ENCODE measurements at regions not wholly inside any gene's neighbourhood (a gene's known extent, or its start where the extent isn't known, plus 50 kb on each side); places are given as distances from the start of the nearest gene placed in this dataset.
A peak's percentile ranks its signal among the peaks of the same experiment; 100 is the strongest.

DNA sequence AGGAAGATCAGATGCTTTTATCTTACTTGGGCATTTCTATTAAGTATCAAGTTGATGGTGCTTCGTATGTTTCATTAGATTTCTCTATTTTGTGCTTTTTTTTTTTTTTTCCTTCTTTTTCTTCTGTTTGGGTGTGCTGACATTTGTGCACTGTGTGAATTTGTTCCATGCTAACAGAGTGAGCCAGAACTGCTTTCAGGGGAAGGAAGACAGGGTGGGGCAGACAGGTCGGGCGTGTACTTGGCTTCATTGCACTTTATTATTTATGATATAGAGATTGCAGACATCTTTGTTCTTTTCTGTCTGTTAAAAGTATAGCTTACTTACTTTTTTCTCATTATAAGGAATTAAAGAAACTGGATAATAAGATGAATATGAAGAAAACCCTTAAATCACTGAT is 112.2 kb downstream of the FGF18 start:
- no peak overlapping the region for H2BK12ac ChIP-seq (ENCODE audit: low read length in 2 of 2)

DNA sequence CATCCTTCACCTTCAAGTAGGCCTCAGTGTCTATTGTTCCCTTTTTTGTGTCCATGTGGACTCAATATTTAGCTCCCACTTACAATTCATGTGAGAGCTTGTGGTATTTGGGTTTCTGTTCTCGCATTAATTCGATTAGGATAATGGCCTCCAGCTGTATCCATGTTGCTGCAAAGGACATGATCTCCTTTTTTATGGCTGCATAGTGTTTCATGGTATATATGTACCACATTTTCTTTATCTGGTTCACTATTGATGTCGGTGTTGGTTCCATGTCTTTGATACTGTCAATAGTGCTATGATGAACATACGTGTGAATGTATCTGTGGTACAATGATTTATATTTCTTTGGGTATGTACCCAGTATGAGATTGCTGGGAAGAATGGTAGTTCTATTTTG is 113.7 kb downstream of the FGF18 start:
- Histone ChIP-seq H3K4me3 (ENCODE audit: insufficient read depth in 1 of 2, low read depth in 1 of 2, low read length in 2 of 2) (no peak overlapping the region), H3K18ac (ENCODE audit: low read depth in 1 of 2, low read length in 2 of 2) (no peak overlapping the region), H3K23ac (ENCODE audit: low read length in 2 of 2) (no peak overlapping the region), H2BK15ac (ENCODE audit: low read depth, poor library complexity, severe bottlenecking) (no peak overlapping the region), H3K4ac (ENCODE audit: low read depth in 1 of 2, low read length in 2 of 2) (no peak overlapping the region), H3K27me3 (ENCODE audit: control insufficient read depth in 1 of 2, insufficient read depth in 1 of 2, low read length in 2 of 2) (no peaks in the 10 kb centered on the region), H4K91ac (ENCODE audit: low read length) (no peak overlapping the region), H3K4me1 (ENCODE audit: control insufficient read depth, insufficient read depth, low read depth, low read length) (no peaks in the 10 kb centered on the region), H3K27ac (ENCODE audit: low read length, poor library complexity, severe bottlenecking) (no peak overlapping the region), H3K9ac (ENCODE audit: low read length) (no peak overlapping the region), H3K36me3 (ENCODE audit: control insufficient read depth in 1 of 2, insufficient read depth in 2 of 2, low read depth in 1 of 2, low read length in 2 of 2) (no peaks in the 10 kb centered on the region), H2BK5ac (ENCODE audit: low read depth, low read length, poor library complexity, severe bottlenecking) (no peak overlapping the region), H2BK120ac (ENCODE audit: low read depth, low read length) (no peak overlapping the region), H2BK12ac (ENCODE audit: low read length in 2 of 2) (no peak overlapping the region), H2AK5ac (ENCODE audit: low read length, severe bottlenecking) (no peak overlapping the region), H3K4me2 (ENCODE audit: low read length, poor library complexity, severe bottlenecking) (no peak overlapping the region), H4K8ac (ENCODE audit: low read length) (no peak overlapping the region), H3K14ac (ENCODE audit: low read length in 2 of 2) (no peak overlapping the region), H2AFZ (ENCODE audit: low read depth, low read length) (no peak overlapping the region), H3K9me3 (ENCODE audit: control insufficient read depth, low read length) (no peaks in the 10 kb centered on the region), H3K79me1 (replicated peaks; ENCODE audit: low read length, poor library complexity, severe bottlenecking) (no peaks in the 10 kb centered on the region)
- 100% methylated on average over 4 of the region's 4 CpGs for WGBS
- DNase-seq = no peak

More for the DNA sequence above, 112.2 kb downstream of the FGF18 start:
- Histone ChIP-seq H3K18ac (ENCODE audit: low read depth in 1 of 2, low read length in 2 of 2) (no peak overlapping the region), H3K4ac (ENCODE audit: low read depth in 1 of 2, low read length in 2 of 2) (no peak overlapping the region), H3K14ac (ENCODE audit: low read length in 2 of 2) (no peak overlapping the region), H4K8ac (ENCODE audit: low read length) (no peak overlapping the region), H3K36me3 (ENCODE audit: control insufficient read depth in 1 of 2, insufficient read depth in 2 of 2, low read depth in 1 of 2, low read length in 2 of 2) (no peaks in the 10 kb centered on the region), H3K27ac (ENCODE audit: low read length, poor library complexity, severe bottlenecking) (no peak overlapping the region), H2BK120ac (ENCODE audit: low read depth, low read length) (no peak overlapping the region), H3K9me3 (ENCODE audit: control insufficient read depth, low read length) (no peaks in the 10 kb centered on the region), H3K79me1 (replicated peaks; ENCODE audit: low read length, poor library complexity, severe bottlenecking) (no peaks in the 10 kb centered on the region), H3K27me3 (ENCODE audit: control insufficient read depth in 1 of 2, insufficient read depth in 1 of 2, low read length in 2 of 2) (no peaks in the 10 kb centered on the region), H2AK5ac (ENCODE audit: low read length, severe bottlenecking) (no peak overlapping the region), H4K91ac (ENCODE audit: low read length) (no peak overlapping the region), H3K4me1 (ENCODE audit: control insufficient read depth, insufficient read depth, low read depth, low read length) (no peaks in the 10 kb centered on the region), H2BK5ac (ENCODE audit: low read depth, low read length, poor library complexity, severe bottlenecking) (no peak overlapping the region), H3K4me2 (ENCODE audit: low read length, poor library complexity, severe bottlenecking) (no peak overlapping the region), H2AFZ (ENCODE audit: low read depth, low read length) (no peak overlapping the region), H3K4me3 (ENCODE audit: insufficient read depth in 1 of 2, low read depth in 1 of 2, low read length in 2 of 2) (no peak overlapping the region), H3K23ac (ENCODE audit: low read length in 2 of 2) (no peak overlapping the region), H2BK15ac (ENCODE audit: low read depth, poor library complexity, severe bottlenecking) (no peak overlapping the region), H3K9ac (ENCODE audit: low read length) (no peak overlapping the region)
- no peak for DNase-seq
- 89% methylated on average over 1 of the region's 3 CpGs for WGBS

DNA sequence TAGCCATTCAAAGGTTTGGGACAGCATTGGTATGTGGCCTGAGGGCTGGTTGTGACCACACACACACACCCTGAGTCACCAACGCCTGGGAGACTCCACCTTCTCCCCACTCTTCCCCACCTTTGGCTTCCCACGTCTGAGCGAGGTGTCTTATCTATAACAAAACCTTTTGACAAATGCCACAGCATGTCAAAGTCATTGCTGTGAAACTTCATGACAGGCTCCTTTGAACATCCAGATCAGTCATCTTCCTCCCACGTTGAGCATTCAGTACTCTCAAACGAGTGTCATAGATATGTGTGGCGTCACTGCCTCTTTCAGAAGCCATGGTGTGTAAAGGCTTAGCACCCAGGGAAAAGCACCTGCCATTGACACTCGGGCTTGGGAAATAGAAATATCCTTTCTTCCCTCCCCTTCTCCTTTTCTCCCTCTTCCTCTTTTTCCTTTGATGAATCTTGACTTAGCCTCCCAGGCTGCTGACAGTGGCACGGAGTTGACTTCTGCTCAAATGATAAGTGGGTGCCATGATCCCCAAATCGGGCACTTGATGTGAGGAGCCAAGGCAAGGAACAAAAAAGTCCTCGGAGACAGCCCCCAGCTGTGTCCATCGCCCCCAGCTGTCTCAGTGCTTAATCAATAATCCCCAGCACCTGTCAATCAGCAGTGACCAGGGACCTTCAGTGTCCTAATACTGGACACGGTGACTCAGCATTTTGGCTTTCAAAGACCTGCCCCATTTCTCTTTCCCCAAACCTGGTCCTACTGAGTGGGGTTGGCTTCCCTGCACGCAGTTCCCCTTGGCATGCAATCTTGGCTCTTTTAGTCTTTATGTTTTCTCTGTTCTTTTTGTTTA is 114.8 kb downstream of the FGF18 start:
- H3K79me1 ChIP-seq (replicated peaks; ENCODE audit: low read length, poor library complexity, severe bottlenecking) = no peaks in the 10 kb centered on the region
- no peak overlapping the region for H3K27ac ChIP-seq (ENCODE audit: low read length, poor library complexity, severe bottlenecking)
- no peak overlapping the region for H2AK5ac ChIP-seq (ENCODE audit: low read length, severe bottlenecking)
- no peak overlapping the region for H3K4me2 ChIP-seq (ENCODE audit: low read length, poor library complexity, severe bottlenecking)
- H3K4me3 ChIP-seq (ENCODE audit: insufficient read depth in 1 of 2, low read depth in 1 of 2, low read length in 2 of 2) = no peak overlapping the region
- H3K23ac ChIP-seq (ENCODE audit: low read length in 2 of 2) = no peak overlapping the region
- H2BK15ac ChIP-seq (ENCODE audit: low read depth, poor library complexity, severe bottlenecking) = peak overlapping the region; percentile 36
- H2BK120ac ChIP-seq (ENCODE audit: low read depth, low read length) = no peak overlapping the region
- H3K36me3 ChIP-seq (ENCODE audit: control insufficient read depth in 1 of 2, insufficient read depth in 2 of 2, low read depth in 1 of 2, low read length in 2 of 2) = no peaks in the 10 kb centered on the region
- no peak overlapping the region for H2AFZ ChIP-seq (ENCODE audit: low read depth, low read length)
- no peak overlapping the region for H3K4ac ChIP-seq (ENCODE audit: low read depth in 1 of 2, low read length in 2 of 2)
- no peak overlapping the region for H4K8ac ChIP-seq (ENCODE audit: low read length)
- H4K91ac ChIP-seq (ENCODE audit: low read length) = no peak overlapping the region
- no peak overlapping the region for H3K18ac ChIP-seq (ENCODE audit: low read depth in 1 of 2, low read length in 2 of 2)
- H3K4me1 ChIP-seq (ENCODE audit: control insufficient read depth, insufficient read depth, low read depth, low read length) = no peaks in the 10 kb centered on the region
- no peak overlapping the region for H3K9ac ChIP-seq (ENCODE audit: low read length)
- no peaks in the 10 kb centered on the region for H3K27me3 ChIP-seq (ENCODE audit: control insufficient read depth in 1 of 2, insufficient read depth in 1 of 2, low read length in 2 of 2)
- no peak overlapping the region for H2BK12ac ChIP-seq (ENCODE audit: low read length in 2 of 2)
- no peak overlapping the region for H2BK5ac ChIP-seq (ENCODE audit: low read depth, low read length, poor library complexity, severe bottlenecking)
- H3K14ac ChIP-seq (ENCODE audit: low read length in 2 of 2) = no peak overlapping the region
- no peaks in the 10 kb centered on the region for H3K9me3 ChIP-seq (ENCODE audit: control insufficient read depth, low read length)
- no peak for DNase-seq
- 70% methylated on average over 12 of the region's 13 CpGs for WGBS

DNA sequence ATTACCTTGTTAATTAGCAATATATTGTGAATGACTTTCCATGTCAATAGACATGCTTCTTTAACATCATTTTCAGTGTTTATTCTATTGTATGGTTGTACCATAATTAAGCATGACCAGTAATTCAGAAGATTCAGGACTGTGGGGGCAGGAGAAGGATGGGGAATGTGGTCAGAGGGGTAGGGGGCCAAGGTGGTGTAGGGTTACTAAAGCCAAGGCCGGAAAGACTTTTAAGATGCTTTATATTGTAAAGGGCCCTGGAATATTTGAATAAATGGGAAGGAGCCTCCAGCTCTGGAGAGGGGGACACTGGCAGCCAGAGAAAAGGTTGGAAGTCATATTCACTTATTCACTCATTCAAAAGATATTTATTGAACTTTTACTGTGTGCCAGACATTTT is 115.7 kb downstream of the FGF18 start:
- Histone ChIP-seq H3K4ac (ENCODE audit: low read depth in 1 of 2, low read length in 2 of 2) (no peak overlapping the region), H3K4me2 (ENCODE audit: low read length, poor library complexity, severe bottlenecking) (no peak overlapping the region), H2BK15ac (ENCODE audit: low read depth, poor library complexity, severe bottlenecking) (no peak overlapping the region), H2AK5ac (ENCODE audit: low read length, severe bottlenecking) (no peak overlapping the region), H2BK5ac (ENCODE audit: low read depth, low read length, poor library complexity, severe bottlenecking) (no peak overlapping the region), H3K27ac (ENCODE audit: low read length, poor library complexity, severe bottlenecking) (no peak overlapping the region), H3K79me1 (replicated peaks; ENCODE audit: low read length, poor library complexity, severe bottlenecking) (no peaks in the 10 kb centered on the region), H3K9ac (ENCODE audit: low read length) (no peak overlapping the region), H3K36me3 (ENCODE audit: control insufficient read depth in 1 of 2, insufficient read depth in 2 of 2, low read depth in 1 of 2, low read length in 2 of 2) (no peaks in the 10 kb centered on the region), H4K8ac (ENCODE audit: low read length) (no peak overlapping the region), H3K9me3 (ENCODE audit: control insufficient read depth, low read length) (no peaks in the 10 kb centered on the region), H3K23ac (ENCODE audit: low read length in 2 of 2) (no peak overlapping the region), H3K4me1 (ENCODE audit: control insufficient read depth, insufficient read depth, low read depth, low read length) (no peaks in the 10 kb centered on the region), H3K14ac (ENCODE audit: low read length in 2 of 2) (no peak overlapping the region), H2BK12ac (ENCODE audit: low read length in 2 of 2) (no peak overlapping the region), H3K18ac (ENCODE audit: low read depth in 1 of 2, low read length in 2 of 2) (no peak overlapping the region), H3K4me3 (ENCODE audit: insufficient read depth in 1 of 2, low read depth in 1 of 2, low read length in 2 of 2) (no peak overlapping the region), H2BK120ac (ENCODE audit: low read depth, low read length) (no peak overlapping the region), H3K27me3 (ENCODE audit: control insufficient read depth in 1 of 2, insufficient read depth in 1 of 2, low read length in 2 of 2) (no peaks in the 10 kb centered on the region), H2AFZ (ENCODE audit: low read depth, low read length) (no peak overlapping the region), H4K91ac (ENCODE audit: low read length) (no peak overlapping the region)
- no peak for DNase-seq
- WGBS = 78% methylated on average over 1 of the region's 1 CpG
